OCI-LY7 (cell line): ENCODE measurements at regions not wholly inside any gene's neighbourhood (a gene's known extent, or its start where the extent isn't known, plus 50 kb on each side); places are given as distances from the start of the nearest gene placed in this dataset.

Experiments used
- BruUV-seq: library from RNA; stranded (reverse); fragments of 400-500 nt; replicated peaks from 2 replicates; lab custom pipeline; 2021; lab: Mats Ljungman, UMichigan
- CTCF ChIA-PET: fragments of 300-600 bp; sonication (Branson Sonifier 250); formaldehyde crosslinking; loops from one replicate; lab custom pipeline; 2022; ENCODE audit warnings: antibody characterized with exemption; ENCODE audit not compliant: unreplicated experiment; lab: Charles Lee
- POLR2A ChIA-PET: fragments of 300-600 bp; sonication (Branson Sonifier 250); formaldehyde crosslinking; loops from one replicate; lab custom pipeline; 2022; ENCODE audit warnings: antibody characterized with exemption; lab: Charles Lee
- DNase-seq: peaks from one replicate; pipeline ENCODE4 v3.0.0-alpha.2; 2015; ENCODE audit warnings: low spot score
- H2AFZ ChIP-seq: fragments of 200-600 bp; sonication (generic), shearing (Covaris generic); 2 replicates; pipeline ENCODE4 v1.6.1; 2014; ENCODE audit warnings: mild to moderate bottlenecking, antibody characterized with exemption, low read length, moderate library complexity
- H3K27ac ChIP-seq: fragments of 200-600 bp; sonication (generic); 2 replicates; pipeline ENCODE4 v1.5.1; 2014; ENCODE audit warnings: mixed run types, low read depth, mild to moderate bottlenecking, moderate library complexity, low read length, inconsistent platforms; ENCODE audit not compliant: poor library complexity, severe bottlenecking
- H3K36me3 ChIP-seq: fragments of 200-600 bp; sonication (generic); 2 replicates; pipeline ENCODE4 v1.6.1; 2014; ENCODE audit warnings: mild to moderate bottlenecking, antibody characterized with exemption, low read length, moderate library complexity, mixed read lengths; ENCODE audit not compliant: insufficient read depth
- H3K4me1 ChIP-seq: fragments of 200-600 bp; sonication (generic); 2 replicates; pipeline ENCODE4 v1.5.1; 2014; ENCODE audit warnings: mild to moderate bottlenecking, low read length; ENCODE audit not compliant: insufficient read depth, poor library complexity, severe bottlenecking
- H3K4me2 ChIP-seq: fragments of 200-600 bp; sonication (generic); 2 replicates; pipeline ENCODE4 v1.6.1; 2014; ENCODE audit warnings: mild to moderate bottlenecking, low read length
- H3K4me3 ChIP-seq: fragments of 200-600 bp; sonication (generic); 2 replicates; pipeline ENCODE4 v1.5.1; 2014; ENCODE audit warnings: mild to moderate bottlenecking, low read depth, low read length; ENCODE audit not compliant: poor library complexity, severe bottlenecking
- H3K79me2 ChIP-seq: fragments of 200-600 bp; sonication (generic); 2 replicates; pipeline ENCODE4 v1.6.1; 2016; ENCODE audit warnings: low read depth, mild to moderate bottlenecking, low read length, moderate library complexity, mixed read lengths; ENCODE audit not compliant: insufficient read depth
- H3K9me2 ChIP-seq: fragments of 200-600 bp; sonication (generic); 2 replicates; pipeline ENCODE4 v1.6.1; 2016; ENCODE audit warnings: mild to moderate bottlenecking, low read length, mixed read lengths; ENCODE audit not compliant: insufficient read depth
- H3K9me3 ChIP-seq: fragments of 200-600 bp; sonication (generic); 2 replicates; pipeline ENCODE4 v1.6.1; 2014; ENCODE audit warnings: mild to moderate bottlenecking, mixed run types, low read length, mixed read lengths
- H4K20me1 ChIP-seq: fragments of 200-600 bp; sonication (generic); 2 replicates; pipeline ENCODE4 v1.6.1; 2014; ENCODE audit warnings: mild to moderate bottlenecking, antibody characterized with exemption, low read length, moderate library complexity, mixed read lengths; ENCODE audit not compliant: insufficient read depth
- CTCF ChIP-seq: fragments of 200-600 bp; sonication (generic); conservative IDR thresholded peaks from 2 replicates; pipeline ENCODE4 v1.5.1; 2014; ENCODE audit warnings: mild to moderate bottlenecking, antibody characterized with exemption, low read length, moderate library complexity, mixed read lengths
- EZH2phosphoT487 ChIP-seq: fragments of 200-600 bp; sonication (generic); IDR thresholded peaks from 2 replicates; pipeline ENCODE4 v1.6.1; 2018; ENCODE audit warnings: low read depth, borderline replicate concordance, mild to moderate bottlenecking, mixed run types, antibody characterized with exemption, low read length, moderate library complexity, mixed read lengths
- intact Hi-C: fragments of 100-400 bp; cut with micrococcal nuclease; formaldehyde crosslinking; loops from one replicate; pipeline ENCODE4 v1.10.0; 2022; ENCODE audit not compliant: unreplicated experiment

DNA sequence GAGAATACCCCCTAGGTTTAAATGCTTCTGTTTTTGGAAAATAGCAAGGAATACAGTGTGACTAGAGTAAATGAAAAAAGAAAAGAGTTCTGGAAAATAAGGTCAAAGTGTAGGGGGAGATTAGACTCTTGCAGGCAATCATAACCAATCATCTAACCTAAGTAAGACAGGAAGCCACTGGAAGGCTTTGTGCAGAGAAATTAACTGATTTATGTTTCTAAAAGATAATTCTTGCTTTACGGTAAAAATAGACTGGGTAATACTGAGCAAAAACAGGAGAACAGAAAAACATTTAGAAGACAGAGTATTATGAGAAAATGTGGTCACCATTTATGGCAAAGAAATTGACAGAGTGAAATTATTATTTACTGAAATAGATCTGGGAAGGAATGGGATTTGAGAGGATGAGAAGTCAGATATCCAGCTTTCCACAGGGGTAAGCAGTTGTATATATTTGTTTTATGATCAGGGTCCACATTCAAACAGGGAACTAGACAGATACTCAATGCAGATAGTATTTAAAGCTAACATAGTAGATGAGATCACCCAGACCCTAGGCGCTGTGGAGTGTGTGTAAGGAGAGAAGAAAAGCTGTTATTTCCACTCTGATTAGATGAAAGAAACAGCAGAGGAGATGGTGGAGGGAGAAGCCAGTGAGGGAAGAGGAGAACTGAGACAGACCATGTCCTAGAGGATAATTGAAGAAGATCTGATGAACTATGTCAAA, 1225.3 kb downstream of the CDH11 start:
- Histone ChIP-seq H3K27ac (no peak overlapping the region), H3K79me2 (no peaks in the 10 kb centered on the region), H3K9me3 (no peaks in the 10 kb centered on the region), H3K4me3 (no peak overlapping the region), H3K9me2 (no peaks in the 10 kb centered on the region), H4K20me1 (no peaks in the 10 kb centered on the region), H2AFZ (no peak overlapping the region), H3K4me1 (no peaks in the 10 kb centered on the region), H3K36me3 (no peaks in the 10 kb centered on the region), H3K4me2 (no peak overlapping the region)
- BruUV-seq = no TSS peak
- TF ChIP-seq CTCF = no peak
- no peak for TF ChIP-seq EZH2phosphoT487
- ChIA-PET CTCF (no interaction called here), POLR2A (interaction anchor here (0.6 kb wide), 1 partner anchor 874 kb away, joined by 3 read pairs; no protein-coding TSS in a partner anchor)
- DNase-seq = no peak
- intact Hi-C loops = no loop called here

GRCh38 chr16:63890723-63891122, 1231.1 kb downstream of the CDH11 start:
- intact Hi-C loops = no loop called here
- no peaks in the 10 kb centered on the region for H3K9me3 ChIP-seq
- DNase-seq = no peak
- H3K9me2 ChIP-seq = no peaks in the 10 kb centered on the region
- POLR2A ChIA-PET = no interaction called here
- no TSS peak for BruUV-seq
- no peak overlapping the region for H3K4me2 ChIP-seq
- H4K20me1 ChIP-seq = no peaks in the 10 kb centered on the region
- no peak overlapping the region for H3K4me3 ChIP-seq
- no peak for TF ChIP-seq EZH2phosphoT487
- no peak for TF ChIP-seq CTCF
- no peak overlapping the region for H3K27ac ChIP-seq
- H2AFZ ChIP-seq = no peak overlapping the region
- H3K79me2 ChIP-seq = no peaks in the 10 kb centered on the region
- H3K36me3 ChIP-seq = no peaks in the 10 kb centered on the region
- CTCF ChIA-PET = no interaction called here
- H3K4me1 ChIP-seq = no peaks in the 10 kb centered on the region

GRCh38 chr16:63890081-63890480, 1231.8 kb downstream of the CDH11 start:
- Histone ChIP-seq H3K9me3 (no peaks in the 10 kb centered on the region), H3K4me3 (no peak overlapping the region), H3K27ac (no peak overlapping the region), H3K9me2 (no peaks in the 10 kb centered on the region), H3K36me3 (no peaks in the 10 kb centered on the region), H3K4me2 (no peak overlapping the region), H2AFZ (no peak overlapping the region), H3K79me2 (no peaks in the 10 kb centered on the region), H4K20me1 (no peaks in the 10 kb centered on the region), H3K4me1 (no peaks in the 10 kb centered on the region)
- DNase-seq = no peak
- no peak for TF ChIP-seq CTCF
- TF ChIP-seq EZH2phosphoT487 = no peak
- intact Hi-C loops = no loop called here
- BruUV-seq = no TSS peak
- ChIA-PET CTCF (no interaction called here), POLR2A (no interaction called here)
